ENCODE measurements at regions not wholly inside any gene's neighbourhood (a gene's known extent, or its start where the extent isn't known, plus 50 kb on each side); places are given as distances from the start of the nearest gene placed in this dataset.

GRCh38 chr2:177068967-177069366 is 143.6 kb upstream of the HNRNPA3 start:
- TF ChIP-seq POLR2A (IDR thresholded peaks at IDR 0.05; ENCODE audit: low read depth, low read length): no peak
- no peak for TF ChIP-seq POLR2AphosphoS5 (IDR thresholded peaks at IDR 0.05; ENCODE audit: low read depth, low read length)

Measured in GM12891 (cell line).